GM10847 (cell line): ENCODE measurements at regions not wholly inside any gene's neighbourhood (a gene's known extent, or its start where the extent isn't known, plus 50 kb on each side); places are given as distances from the start of the nearest gene placed in this dataset.

Experiments used
- POLR2A ChIP-seq: IDR thresholded peaks from 2 replicates; pipeline ENCODE4 v1.6.1; 2011; ENCODE audit not compliant: insufficient read length; ENCODE audit errors: extremely low read depth

DNA sequence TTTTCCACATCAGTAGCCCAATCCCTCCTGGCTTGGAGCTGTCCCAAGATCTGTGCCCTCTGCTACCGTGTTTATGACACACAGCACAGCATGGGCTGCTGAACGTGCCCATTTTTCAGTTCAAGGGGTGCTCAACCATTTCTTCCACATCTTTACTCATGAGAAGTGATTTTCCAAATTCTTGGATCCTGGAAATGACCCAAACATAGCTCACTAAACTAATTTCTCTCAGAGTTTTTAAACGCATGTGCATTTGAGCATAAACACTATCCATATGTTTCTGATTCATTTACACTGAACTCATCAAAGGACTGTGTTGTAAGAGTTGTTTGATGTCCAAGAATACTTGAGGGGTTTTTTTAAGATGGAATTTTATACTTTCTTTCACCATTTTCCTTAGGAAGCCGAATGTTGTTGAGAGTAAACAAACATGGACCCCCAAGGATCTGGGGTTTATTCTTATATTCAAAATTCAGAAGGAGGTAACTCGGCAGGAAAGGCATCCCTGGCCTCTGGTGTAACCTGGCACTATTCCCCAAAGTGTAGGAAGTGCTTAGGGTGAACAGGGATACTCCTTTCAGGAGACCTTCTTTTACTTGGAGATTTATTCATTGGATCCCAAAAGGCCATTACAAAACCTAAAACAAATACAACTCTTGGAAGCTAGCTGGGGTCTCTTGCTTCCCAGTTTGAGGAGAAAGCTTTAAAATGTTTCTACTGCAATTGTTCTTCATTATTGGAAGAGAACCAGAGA is 215.0 kb downstream of the BMP4 start:
- TF ChIP-seq POLR2A, result no peak

DNA sequence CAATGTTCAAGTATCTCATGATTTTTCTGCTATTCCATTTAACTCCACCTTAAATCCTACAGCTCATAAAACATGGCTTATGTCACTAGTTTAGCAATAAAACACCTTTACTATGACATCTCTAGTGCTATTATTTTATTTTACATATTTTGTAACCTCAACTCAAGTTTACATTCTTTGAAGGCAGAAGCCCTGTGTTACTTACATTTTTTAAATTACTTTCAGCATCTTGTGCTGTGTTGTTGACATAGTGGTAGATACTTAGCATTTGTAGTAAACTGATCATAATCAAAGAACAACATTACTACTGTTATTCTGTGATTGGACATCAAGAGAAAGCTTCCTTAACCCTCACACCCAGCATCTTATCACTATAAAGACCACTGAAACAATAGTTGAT is 216.1 kb downstream of the BMP4 start:
- no peak for TF ChIP-seq POLR2A

DNA sequence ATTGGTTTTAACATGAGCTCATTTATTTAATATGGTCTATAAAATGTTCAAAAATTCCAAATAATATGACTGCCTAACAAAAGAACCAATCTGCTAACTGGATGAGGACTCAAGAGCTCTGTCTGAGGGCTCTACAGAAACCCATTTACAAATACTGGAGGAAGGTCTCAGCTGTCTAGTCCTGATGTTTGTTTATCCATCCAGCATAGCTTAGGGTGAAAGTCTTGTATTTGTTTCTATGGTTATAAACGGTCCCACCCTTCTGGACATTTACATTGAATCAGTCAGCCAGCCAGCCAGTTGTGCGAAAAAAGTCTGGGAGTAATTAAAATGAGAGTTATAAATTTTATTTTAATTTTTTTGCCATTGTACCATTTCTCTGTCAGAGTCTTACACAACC is 220.7 kb downstream of the BMP4 start:
- no peak for TF ChIP-seq POLR2A

DNA sequence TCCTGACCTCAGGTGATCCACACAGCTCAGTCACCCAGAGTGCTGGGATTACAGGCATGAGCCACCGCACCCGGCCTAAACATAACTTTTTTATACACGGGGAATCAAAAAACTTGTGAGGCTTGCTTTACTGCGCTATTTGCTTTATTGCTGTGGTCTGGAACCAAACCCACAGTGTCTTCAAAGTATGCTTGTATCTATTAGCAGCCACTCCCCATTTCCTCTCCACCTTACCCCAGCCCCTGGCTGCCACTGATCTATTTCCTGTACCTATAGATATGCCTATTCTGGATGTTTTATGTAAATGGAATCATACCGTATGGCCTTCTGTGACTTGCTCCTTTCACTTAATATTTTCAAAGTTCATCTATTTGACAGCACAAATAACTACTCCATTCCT is 233.4 kb downstream of the BMP4 start:
- no peak for TF ChIP-seq POLR2A

DNA sequence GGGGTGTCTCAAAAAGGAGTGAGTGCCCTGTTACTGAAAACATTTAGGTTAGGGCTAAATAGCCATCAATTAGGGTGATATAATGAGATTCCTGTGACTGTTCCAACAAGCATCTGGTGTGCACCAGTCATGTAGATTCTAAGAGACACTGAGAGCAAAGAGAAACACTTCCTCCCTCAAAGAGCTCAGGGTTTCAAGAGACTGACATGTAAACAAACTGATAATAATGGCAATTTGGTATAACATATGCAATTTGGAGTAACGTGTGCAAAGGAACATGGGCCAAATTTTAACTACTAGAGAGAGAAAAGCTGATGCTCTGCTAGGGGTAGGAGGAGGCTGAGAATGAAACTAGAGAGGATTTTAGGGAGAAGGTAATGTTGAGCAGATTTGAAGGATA is 237.1 kb downstream of the BMP4 start:
- no peak for TF ChIP-seq POLR2A

DNA sequence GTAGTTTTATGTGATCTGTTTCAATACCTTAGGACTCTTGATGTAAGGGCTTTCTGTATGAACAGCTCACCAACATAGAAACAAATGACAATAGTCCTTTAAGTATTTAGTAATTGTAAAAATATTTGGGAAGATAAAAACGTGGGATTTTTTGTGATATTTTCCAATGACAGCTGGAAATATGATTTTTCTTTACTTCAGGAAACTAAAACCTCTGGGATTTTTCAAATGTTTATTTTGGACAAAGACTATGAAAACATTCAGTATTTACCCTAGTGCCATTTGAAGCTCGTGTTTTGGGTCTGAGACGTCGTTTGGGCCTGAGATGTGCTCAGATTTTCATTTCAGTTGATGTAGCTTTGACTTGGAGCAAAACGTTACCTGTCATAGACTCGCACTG is 240.0 kb downstream of the BMP4 start:
- TF ChIP-seq POLR2A, result no peak

DNA sequence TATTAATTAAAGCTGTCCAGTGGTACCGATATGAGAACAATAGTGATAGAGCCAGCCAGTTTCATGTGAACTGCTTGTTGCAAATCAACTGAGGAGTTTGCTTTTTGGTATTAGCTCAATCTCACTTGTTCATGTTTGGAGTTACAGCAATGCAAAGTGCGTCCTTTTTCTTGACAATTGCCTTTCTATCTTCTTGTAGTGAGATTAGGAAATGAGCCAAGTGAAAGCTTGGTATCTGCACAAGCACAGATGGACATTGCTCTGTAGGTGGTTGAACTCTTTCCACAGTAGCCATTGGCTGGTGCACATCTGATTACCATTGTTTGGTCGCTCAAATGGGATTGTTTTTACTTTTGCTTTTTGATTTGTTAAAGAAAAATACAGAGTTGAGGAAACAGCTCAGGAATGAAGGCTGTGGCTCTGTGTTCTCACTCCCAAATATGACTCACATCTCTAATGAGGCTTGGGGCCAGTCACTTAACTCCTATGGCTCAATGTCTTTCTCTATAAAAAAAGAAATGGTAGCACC is 241.4 kb downstream of the BMP4 start:
- no peak for TF ChIP-seq POLR2A

DNA sequence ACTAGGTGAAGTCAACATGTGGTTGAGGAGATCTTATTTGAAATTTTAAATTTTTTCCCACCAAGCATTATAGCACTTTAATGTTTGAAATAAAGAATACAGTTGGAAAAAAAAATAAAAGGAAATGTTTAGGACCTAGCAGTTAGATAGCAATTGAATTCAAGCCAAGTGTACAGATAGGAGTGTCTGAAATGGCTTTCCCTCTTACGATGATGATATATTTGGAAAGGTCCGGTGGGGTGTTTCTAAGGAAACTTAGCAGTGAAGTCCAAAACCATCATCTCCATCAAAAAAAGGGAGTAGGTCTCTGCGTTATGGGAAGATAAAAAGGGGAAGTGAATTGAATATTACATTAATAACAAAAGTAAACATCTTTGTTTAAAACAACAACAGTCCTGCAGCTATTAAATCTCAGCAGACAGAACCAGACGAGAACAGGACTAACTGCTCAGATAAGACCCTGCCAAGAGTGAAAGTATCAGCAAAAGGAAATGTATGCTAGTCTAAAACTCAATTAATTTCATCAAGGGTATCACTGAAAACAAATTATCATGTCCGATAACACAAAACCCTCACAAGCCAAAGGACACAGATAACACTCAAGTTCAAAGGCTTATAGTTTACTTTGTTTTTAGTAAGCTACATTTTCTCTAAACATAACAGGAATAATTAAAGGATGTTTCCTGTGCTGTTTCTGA is 242.0 kb downstream of the BMP4 start:
- no peak for TF ChIP-seq POLR2A

DNA sequence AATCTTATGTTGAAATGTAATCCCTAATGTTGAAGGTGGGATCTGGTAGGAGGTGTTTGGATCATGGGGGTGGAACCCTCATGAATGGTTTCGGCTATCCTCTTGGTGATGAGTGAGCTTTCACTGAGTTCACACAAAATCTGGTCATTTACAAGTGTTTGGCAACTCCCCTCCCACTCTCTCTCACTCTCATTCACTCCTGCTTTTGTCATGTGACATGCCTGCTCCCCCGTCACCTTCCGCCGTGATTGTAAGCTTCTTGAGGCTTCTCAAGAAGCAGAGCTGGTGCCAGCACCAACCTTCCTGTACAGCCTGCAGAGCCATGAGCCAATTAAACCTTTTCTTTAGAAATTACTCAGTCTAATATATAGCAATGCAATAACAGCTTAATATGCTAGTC is 245.4 kb downstream of the BMP4 start:
- TF ChIP-seq POLR2A, result no peak

DNA sequence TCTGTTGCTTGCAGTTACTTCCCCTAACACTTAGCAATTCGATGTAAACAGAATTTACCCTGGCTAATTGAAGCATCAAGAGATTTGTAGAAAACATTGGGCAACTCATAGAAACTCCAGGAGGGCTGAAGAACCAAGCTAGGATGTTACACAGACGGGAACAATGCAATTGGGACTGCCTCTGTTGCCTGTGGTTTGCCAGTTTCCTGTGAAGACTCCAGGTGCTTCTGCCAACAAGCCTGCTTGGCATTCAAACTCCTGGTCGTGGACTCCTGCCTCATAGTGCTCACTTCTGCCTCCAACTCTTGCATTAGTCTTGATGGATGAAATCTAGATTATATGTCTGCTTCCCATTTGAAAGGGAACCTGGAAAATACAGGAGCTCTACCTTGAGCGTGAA is 246.0 kb downstream of the BMP4 start:
- no peak for TF ChIP-seq POLR2A

DNA sequence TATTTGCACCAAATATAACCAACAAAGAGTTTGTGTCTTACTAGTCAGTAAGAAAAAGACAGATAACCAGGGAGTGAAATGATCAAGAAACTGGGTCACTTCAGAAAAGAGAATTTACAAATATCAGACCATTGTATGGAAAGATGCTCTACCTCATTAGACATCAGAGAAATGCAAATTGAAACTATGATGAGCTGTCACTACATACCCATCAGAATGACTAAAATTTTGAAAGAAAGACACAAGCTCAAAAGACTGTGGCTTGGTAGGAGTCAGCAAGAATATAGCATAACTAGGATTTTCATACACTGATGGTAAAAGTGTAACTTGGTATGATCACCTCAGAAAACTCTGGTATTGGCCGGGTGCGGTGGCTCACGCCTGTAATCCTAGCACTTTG is 247.2 kb downstream of the BMP4 start:
- no peak for TF ChIP-seq POLR2A

DNA sequence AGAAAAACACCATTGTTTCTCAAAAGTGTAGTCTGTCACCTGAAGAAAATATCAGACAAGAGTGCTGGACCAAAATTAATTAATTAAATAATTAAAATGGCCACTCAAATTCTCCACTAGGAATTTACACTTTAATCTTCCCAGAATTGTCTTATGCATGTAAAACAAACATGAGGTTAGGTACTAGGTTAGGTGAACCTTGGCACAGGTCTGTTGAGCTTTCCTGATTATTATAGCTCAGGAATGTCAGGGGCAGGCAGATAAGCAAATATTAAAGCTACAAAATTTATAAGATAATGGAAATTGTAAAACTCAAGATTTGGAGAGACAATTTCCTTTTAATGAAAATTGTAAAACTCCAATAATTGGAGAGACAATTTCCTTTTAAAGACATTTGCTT is 253.2 kb downstream of the BMP4 start:
- no peak for TF ChIP-seq POLR2A

DNA sequence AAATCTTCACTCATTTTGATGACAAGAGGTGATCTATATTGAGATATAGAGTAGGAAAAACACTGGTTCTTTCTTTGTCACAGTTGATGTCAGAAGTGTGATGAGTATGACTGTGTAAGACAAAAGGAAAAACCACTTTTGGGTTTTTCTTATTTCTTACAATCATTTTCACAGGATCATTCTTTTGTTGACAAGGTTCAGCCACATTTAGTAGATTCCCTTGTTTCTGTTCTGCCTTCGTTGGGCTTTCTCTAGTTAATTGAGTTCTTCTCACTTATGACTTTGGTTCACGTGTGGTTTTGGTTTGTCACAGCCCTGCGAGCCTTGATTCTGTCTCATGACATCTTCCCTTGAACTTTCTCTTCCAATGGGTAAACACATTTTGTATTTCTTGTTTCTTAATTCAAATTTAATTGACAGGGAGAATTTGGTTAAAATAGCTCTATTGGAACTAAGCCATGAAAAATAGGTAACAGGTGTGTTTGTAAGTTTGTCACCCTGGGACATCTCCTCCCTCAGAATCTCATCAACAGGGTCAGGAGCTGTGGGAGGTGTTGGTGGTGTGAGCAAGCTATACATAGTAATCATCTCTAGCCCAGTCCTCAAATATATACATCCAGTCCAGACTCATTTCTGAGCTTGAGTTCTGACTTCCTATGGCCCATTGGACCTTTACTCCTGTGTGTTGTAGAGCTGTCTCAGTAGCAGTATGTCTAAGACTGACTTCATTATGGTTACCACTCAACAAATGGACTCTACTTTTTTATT is 255.3 kb downstream of the BMP4 start:
- no peak for TF ChIP-seq POLR2A

DNA sequence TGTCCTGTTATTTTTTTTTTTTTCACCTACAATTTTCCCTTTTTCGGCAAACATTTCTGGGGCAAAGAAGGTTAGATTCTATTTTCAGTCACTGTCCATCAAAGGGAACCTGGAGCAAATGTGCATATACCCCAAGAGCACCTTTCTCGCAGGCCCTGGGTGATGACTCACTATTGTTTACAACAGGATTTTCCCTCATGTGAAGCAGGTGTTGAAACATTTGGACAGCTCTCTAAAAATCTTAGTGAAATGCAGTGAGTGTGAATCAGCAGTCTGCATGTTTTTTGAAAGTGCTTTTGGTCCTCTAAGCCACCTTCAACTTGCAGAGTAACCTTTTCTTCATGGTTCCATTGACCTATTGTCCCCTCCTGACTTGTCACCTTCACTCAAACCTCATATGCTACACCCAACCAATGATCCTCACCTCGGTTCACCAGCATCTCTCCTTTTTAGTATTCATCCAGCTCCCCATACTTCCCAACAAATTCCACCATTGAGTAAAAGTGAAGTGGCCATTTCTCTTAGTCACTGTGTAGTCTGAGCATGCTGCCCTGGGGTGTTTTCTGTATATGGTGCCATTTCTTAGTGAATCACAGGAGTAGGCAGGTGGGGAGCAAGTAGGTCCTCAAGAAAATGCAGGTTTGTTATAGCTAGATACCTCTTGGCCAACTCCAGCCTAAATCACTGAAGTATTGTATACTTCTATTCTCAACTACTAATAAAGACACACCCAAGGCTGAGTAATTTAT is 260.2 kb downstream of the BMP4 start:
- no peak for TF ChIP-seq POLR2A

DNA sequence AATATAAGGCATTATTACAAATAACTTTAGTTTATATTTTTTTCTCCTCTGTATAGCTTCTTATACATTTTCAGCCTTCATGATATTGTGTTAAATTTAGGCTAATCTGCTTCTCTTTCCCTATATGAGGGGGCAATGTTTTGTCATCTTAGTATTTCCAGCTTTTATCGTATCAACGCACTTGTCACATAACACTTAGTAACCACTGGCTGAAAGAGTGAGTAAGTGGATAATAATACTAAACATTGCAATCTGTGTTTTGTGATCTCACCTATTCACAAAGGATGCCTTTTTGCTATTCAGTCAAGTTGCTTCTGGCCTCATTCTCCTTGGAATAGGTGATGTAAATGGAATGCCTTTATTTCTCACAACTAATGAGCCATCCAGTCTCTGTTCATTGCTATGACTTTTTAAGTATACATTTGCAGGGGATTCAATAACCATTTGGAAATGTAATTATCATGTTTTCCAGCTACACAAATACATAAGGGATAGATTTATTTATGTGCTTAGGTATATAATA is 260.9 kb downstream of the BMP4 start:
- no peak for TF ChIP-seq POLR2A
